OCI-LY1 (cell line): ENCODE measurements at regions not wholly inside any gene's neighbourhood (a gene's known extent, or its start where the extent isn't known, plus 50 kb on each side); places are given as distances from the start of the nearest gene placed in this dataset.

ENCODE experiments used
- CTCF ChIP-seq: fragments of 200-600 bp; sonication (generic), shearing (Covaris generic); IDR thresholded peaks from 2 replicates; pipeline ENCODE4 v1.5.1; 2017; ENCODE audit warnings: mild to moderate bottlenecking, antibody characterized with exemption, low read length, moderate library complexity, mixed read lengths
- EZH2 ChIP-seq: fragments of 200-600 bp; sonication (generic), shearing (Covaris generic); IDR thresholded peaks from 2 replicates; pipeline ENCODE4 v1.8.0; 2017; ENCODE audit warnings: borderline replicate concordance, mixed run types, mild to moderate bottlenecking, antibody characterized with exemption, low read length, moderate library complexity, mixed read lengths

GRCh38 chr2:179376881-179377280 is 112.2 kb upstream of the SESTD1 start:
- TF ChIP-seq CTCF (no peak), EZH2 (no peak)
